IMR-90 (cell line): ENCODE measurements at regions not wholly inside any gene's neighbourhood (a gene's known extent, or its start where the extent isn't known, plus 50 kb on each side); places are given as distances from the start of the nearest gene placed in this dataset.
A peak's percentile ranks its signal among the peaks of the same experiment; 100 is the strongest.

ENCODE experiments used
- ATAC-seq: fragments of 200-7000 bp; cut with Tn5 transposase; 2 replicates; pipeline ENCODE4 v1.9.1; 2020; ENCODE audit warnings: low read depth, mild to moderate bottlenecking, moderate library complexity
- BruUV-seq: library from RNA; stranded (reverse); fragments of 400-500 nt; replicated peaks from 2 replicates; lab custom pipeline; 2021; lab: Mats Ljungman, UMichigan
- CTCF ChIA-PET: fragments of 300-600 bp; formaldehyde crosslinking; extraction: SDS; loops from one replicate; lab custom pipeline; 2021; ENCODE audit warnings: antibody characterized with exemption; lab: Yijun Ruan, JAX
- POLR2A ChIA-PET: fragments of 300-600 bp; sonication (Branson Sonifier 250); formaldehyde crosslinking; loops from one replicate; lab custom pipeline; 2022; ENCODE audit warnings: antibody characterized with exemption; ENCODE audit not compliant: unreplicated experiment; lab: Charles Lee
- DNase-seq: peaks from one replicate; pipeline ENCODE4 v3.0.0; 2013
- H2AFZ ChIP-seq: replicated peaks from 2 replicates; pipeline ENCODE3; 2013; ENCODE audit warnings: low read length, mild to moderate bottlenecking; ENCODE audit not compliant: poor library complexity
- H2AK5ac ChIP-seq: 2 replicates; pipeline ENCODE4 v1.6.1; 2013; ENCODE audit warnings: low read depth, low read length, inconsistent platforms
- H2AK9ac ChIP-seq: replicated peaks from 2 replicates; pipeline ENCODE3; 2013; ENCODE audit warnings: mild to moderate bottlenecking, low read depth, low read length, moderate library complexity; ENCODE audit not compliant: poor library complexity
- H2BK120ac ChIP-seq: 2 replicates; pipeline ENCODE4 v1.6.1; 2013; ENCODE audit warnings: low read depth, low read length, inconsistent platforms
- H2BK15ac ChIP-seq: 3 replicates; pipeline ENCODE4 v1.6.1; 2013; ENCODE audit warnings: low read depth, low read length, inconsistent platforms
- H2BK20ac ChIP-seq: 2 replicates; pipeline ENCODE4 v1.6.1; 2013; ENCODE audit warnings: low read depth, mild to moderate bottlenecking, inconsistent platforms, low read length, moderate library complexity
- H2BK5ac ChIP-seq: 2 replicates; pipeline ENCODE4 v1.6.1; 2013; ENCODE audit warnings: mild to moderate bottlenecking, low read depth, low read length, inconsistent platforms; ENCODE audit not compliant: poor library complexity, severe bottlenecking
- H3K14ac ChIP-seq: replicated peaks from 2 replicates; pipeline ENCODE4 v1.6.1; 2013; ENCODE audit warnings: low read depth, low read length, inconsistent platforms
- H3K18ac ChIP-seq: 2 replicates; pipeline ENCODE4 v1.6.1; 2013; ENCODE audit warnings: low read depth, low read length, control low read depth
- H3K23ac ChIP-seq: 2 replicates; pipeline ENCODE4 v1.6.1; 2013; ENCODE audit warnings: low read depth, low read length, inconsistent platforms
- H3K27ac ChIP-seq: 2 replicates; pipeline ENCODE4 v1.5.1; 2013; ENCODE audit warnings: mild to moderate bottlenecking, control low read depth, low read length; ENCODE audit not compliant: insufficient read depth
- H3K27me3 ChIP-seq: 2 replicates; pipeline ENCODE4 v1.6.1; 2013; ENCODE audit warnings: low read length; ENCODE audit not compliant: control insufficient read depth, insufficient read depth
- H3K36me3 ChIP-seq: 2 replicates; pipeline ENCODE4 v1.6.1; 2013; ENCODE audit warnings: low read length, mixed read lengths; ENCODE audit not compliant: control insufficient read depth, insufficient read depth
- H3K4ac ChIP-seq: 2 replicates; pipeline ENCODE4 v1.6.1; 2013; ENCODE audit warnings: low read depth, low read length, inconsistent platforms
- H3K4me1 ChIP-seq: 2 replicates; pipeline ENCODE4 v1.6.1; 2013; ENCODE audit warnings: low read length, mixed read lengths; ENCODE audit not compliant: control insufficient read depth, insufficient read depth
- H3K4me2 ChIP-seq: 2 replicates; pipeline ENCODE4 v1.6.1; 2013; ENCODE audit warnings: low read depth, mild to moderate bottlenecking, control low read depth, low read length, moderate library complexity
- H3K4me3 ChIP-seq: 2 replicates; pipeline ENCODE4 v1.5.1; 2013; ENCODE audit warnings: low read depth, mild to moderate bottlenecking, control low read depth, low read length, moderate library complexity; ENCODE audit not compliant: insufficient read depth
- H3K56ac ChIP-seq: 2 replicates; pipeline ENCODE4 v1.6.1; 2013; ENCODE audit warnings: low read length, inconsistent platforms; ENCODE audit not compliant: insufficient read depth; ENCODE audit errors: extremely low read depth
- H3K79me1 ChIP-seq, 2 experiments: 2 replicates each; pipeline ENCODE4 v1.6.1; 2013; ENCODE audit warnings: low read length in 2 of 2, inconsistent platforms in 1 of 2, low read depth in 1 of 2
- H3K9ac ChIP-seq: 2 replicates; pipeline ENCODE4 v1.6.1; 2013; ENCODE audit warnings: low read depth, low read length, control low read depth
- H3K9me1 ChIP-seq: 2 replicates; pipeline ENCODE4 v1.6.1; 2013; ENCODE audit warnings: low read length, inconsistent platforms; ENCODE audit not compliant: insufficient read depth
- H3K9me3 ChIP-seq: 2 replicates; pipeline ENCODE4 v1.6.1; 2013; ENCODE audit warnings: low read length; ENCODE audit not compliant: control insufficient read depth, insufficient read depth
- H4K20me1 ChIP-seq: 2 replicates; pipeline ENCODE4 v1.6.1; 2013; ENCODE audit warnings: low read length, inconsistent platforms; ENCODE audit not compliant: insufficient read depth
- H4K5ac ChIP-seq: 2 replicates; pipeline ENCODE4 v1.6.1; 2013; ENCODE audit warnings: mild to moderate bottlenecking, low read depth, low read length, control low read depth
- H4K8ac ChIP-seq, 2 experiments: 2 replicates each; pipeline ENCODE4 v1.6.1; 2013; ENCODE audit warnings: low read depth in 2 of 2, low read length in 2 of 2, control low read depth in 1 of 2, inconsistent platforms in 1 of 2
- H4K91ac ChIP-seq: 2 replicates; pipeline ENCODE4 v1.6.1; 2013; ENCODE audit warnings: low read depth, low read length, inconsistent platforms; ENCODE audit not compliant: insufficient read depth
- BHLHE40 ChIP-seq: fragments of 150-350 bp; IDR thresholded peaks from 2 replicates; pipeline ENCODE4 v1.6.1; 2016; ENCODE audit warnings: mild to moderate bottlenecking, low read depth, low read length
- CEBPB ChIP-seq: IDR thresholded peaks from 2 replicates; pipeline ENCODE4 v1.6.1; 2012; ENCODE audit warnings: low read depth, low read length, improper control_type of control experiment
- CHD1 ChIP-seq: IDR thresholded peaks from 2 replicates; pipeline ENCODE4 v1.6.1; 2012; ENCODE audit warnings: low read depth, low read length, improper control_type of control experiment
- FOS ChIP-seq: fragments of 150-350 bp; IDR thresholded peaks from 2 replicates; pipeline ENCODE4 v1.6.1; 2016; ENCODE audit warnings: low read depth, low read length
- MAFK ChIP-seq: IDR thresholded peaks from 2 replicates; pipeline ENCODE4 v1.6.1; 2012; ENCODE audit warnings: low read depth, low read length, improper control_type of control experiment
- MXI1 ChIP-seq: IDR thresholded peaks from 2 replicates; pipeline ENCODE4 v1.6.1; 2012; ENCODE audit warnings: low read depth, mild to moderate bottlenecking, low read length, moderate library complexity, borderline replicate concordance
- NFE2L2 ChIP-seq: fragments of 150-350 bp; IDR thresholded peaks from 2 replicates; pipeline ENCODE4 v1.6.1; 2016; ENCODE audit warnings: low read depth, mild to moderate bottlenecking, low read length
- POLR2A ChIP-seq: IDR thresholded peaks from 2 replicates; pipeline ENCODE4 v1.6.1; 2012; ENCODE audit warnings: mild to moderate bottlenecking, low read depth, low read length
- RAD21 ChIP-seq: IDR thresholded peaks from 2 replicates; pipeline ENCODE4 v1.6.1; 2012; ENCODE audit warnings: low read length, improper control_type of control experiment
- RCOR1 ChIP-seq: IDR thresholded peaks from 2 replicates; pipeline ENCODE4 v1.6.1; 2012; ENCODE audit warnings: mild to moderate bottlenecking, low read length, improper control_type of control experiment; ENCODE audit not compliant: insufficient replicate concordance
- RFX5 ChIP-seq: IDR thresholded peaks from 2 replicates; pipeline ENCODE4 v1.8.0; 2012; ENCODE audit warnings: low read depth, mild to moderate bottlenecking, low read length, moderate library complexity
- SMC3 ChIP-seq: fragments of 150-350 bp; IDR thresholded peaks from 2 replicates; pipeline ENCODE4 v1.6.1; 2016; ENCODE audit warnings: low read depth, mild to moderate bottlenecking, antibody characterized with exemption, low read length, moderate library complexity
- WGBS, 2 experiments: methylation state at CpG; one replicate each; pipeline versions ENCODE4 v1.1.5 to v1.1.7; 2013; ENCODE audit warnings: missing lambda C conversion rate in 2 of 2; ENCODE audit not compliant: insufficient read length in 1 of 2; ENCODE audit errors: extremely low coverage in 2 of 2; 5-methylcytosine and 5-hydroxymethylcytosine counted together
- dilution Hi-C: fragments of 300-500 bp; cut with HindIII; formaldehyde crosslinking; loops from one replicate; pipeline ENCODE4 v1.14.3; 2018; ENCODE audit warnings: low sequenced_read_pairs; ENCODE audit not compliant: unreplicated experiment
- in situ Hi-C: fragments of 300-500 bp; cut with MboI; formaldehyde crosslinking; loops from 3 replicates; pipeline ENCODE4 v1.14.3; 2019; ENCODE audit warnings: low sequenced_read_pairs, inconsistent platforms, mixed read lengths
- intact Hi-C: fragments of 100-400 bp; cut with micrococcal nuclease; formaldehyde crosslinking; loops from 2 replicates; pipeline ENCODE4 v1.10.0; 2022
- TF ChIP-seq, protein P1 (sequence below): fragments of 150-350 bp; IDR thresholded peaks from 2 replicates; pipeline ENCODE4 v1.6.1; 2017; ENCODE audit warnings: mild to moderate bottlenecking, antibody characterized with exemption, low read length, low read depth
- TF ChIP-seq, protein P2 (sequence below): fragments of 150-350 bp; IDR thresholded peaks from 2 replicates; pipeline ENCODE4 v1.6.1; 2016; ENCODE audit warnings: low read depth, mild to moderate bottlenecking, low read length, moderate library complexity, borderline replicate concordance
- TF ChIP-seq, protein P3 (sequence below): conservative IDR thresholded peaks from 2 replicates; pipeline ENCODE4 v1.5.1; 2012; ENCODE audit warnings: mild to moderate bottlenecking, low read depth, low read length, improper control_type of control experiment

DNA sequence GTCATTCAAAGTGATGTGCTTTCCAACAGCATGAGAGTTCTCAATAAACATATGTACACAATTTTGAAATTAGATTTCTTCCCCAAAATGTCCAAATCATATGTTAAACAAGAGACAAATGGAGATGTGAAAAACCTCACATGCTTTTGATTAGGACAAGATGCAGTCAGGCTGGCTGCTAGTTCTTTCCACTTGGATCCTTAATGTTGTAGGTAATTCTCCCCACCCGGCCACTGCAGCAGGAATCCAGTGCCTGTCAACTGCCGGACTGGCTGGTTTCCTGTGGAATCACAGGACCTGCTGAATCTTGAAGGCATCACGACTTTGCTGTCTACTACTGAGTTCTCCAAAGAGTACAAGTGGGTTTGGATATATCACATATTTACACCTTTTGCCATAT is 138.6 kb upstream of the AKR1E2 start:
- Histone ChIP-seq H4K20me1 (no peaks in the 10 kb centered on the region), H3K9me1 (peaks cover 14% of the 10 kb centered on the region), H4K5ac (no peak overlapping the region), H3K9me3 (peaks cover 2% of the 10 kb centered on the region; the same call in 1 of the 2 replicates), H3K23ac (no peak overlapping the region), H3K14ac (0 out of 2 replicates have a peak overlapping the region, but pooled peaks have one; percentile 37), H3K18ac (peak overlapping the region; percentile 24; the same call in 1 of the 2 replicates), H3K36me3 (no peaks in the 10 kb centered on the region), H2AK5ac (peak overlapping the region; percentile 61), H3K4ac (peak overlapping the region; percentile 64; the same call in 1 of the 2 replicates), H2AK9ac (no peak overlapping the region), H3K9ac (no peak overlapping the region), H2BK5ac (peak overlapping the region; percentile 85), H3K4me1 (peaks cover 24% of the 10 kb centered on the region; the same call in 1 of the 2 replicates), H3K27ac (no peak overlapping the region), H4K8ac (peak overlapping the region in 1 of 2 experiments; percentile 45; a peak in 1 of 4 replicates), H2BK20ac (peak overlapping the region; percentile 81; the same call in 1 of the 2 replicates), H3K79me1 (peaks cover 0 to 3% of the 10 kb centered on the region in 2 experiments; a peak in 1 of 4 replicates), H2AFZ (no peak overlapping the region), H2BK120ac (peak overlapping the region; percentile 80; the same call in 1 of the 2 replicates), H3K4me3 (no peak overlapping the region), H2BK15ac (peak overlapping the region; percentile 70; the same call in 1 of the 3 replicates), H4K91ac (no peak overlapping the region), H3K4me2 (no peak overlapping the region), H3K27me3 (no peaks in the 10 kb centered on the region), H3K56ac (no peak overlapping the region)
- no peak for ATAC-seq
- WGBS, 2 experiments, result no CpG with 5 or more reads among the region's 3 CpGs
- in situ Hi-C loops (no loop called here), dilution Hi-C loops (no loop called here), intact Hi-C loops (no loop called here)
- no TSS peak for BruUV-seq
- CTCF ChIA-PET, result no interaction called here
- TF ChIP-seq RAD21 (no peak), BHLHE40 (no peak), MXI1 (no peak), FOS (no peak), POLR2A (no peak), SMC3 (no peak), CEBPB (no peak), RCOR1 (no peak), CHD1 (no peak), NFE2L2 (no peak), MAFK (no peak), RFX5 (no peak)
- TF ChIP-seq, protein P1, sequence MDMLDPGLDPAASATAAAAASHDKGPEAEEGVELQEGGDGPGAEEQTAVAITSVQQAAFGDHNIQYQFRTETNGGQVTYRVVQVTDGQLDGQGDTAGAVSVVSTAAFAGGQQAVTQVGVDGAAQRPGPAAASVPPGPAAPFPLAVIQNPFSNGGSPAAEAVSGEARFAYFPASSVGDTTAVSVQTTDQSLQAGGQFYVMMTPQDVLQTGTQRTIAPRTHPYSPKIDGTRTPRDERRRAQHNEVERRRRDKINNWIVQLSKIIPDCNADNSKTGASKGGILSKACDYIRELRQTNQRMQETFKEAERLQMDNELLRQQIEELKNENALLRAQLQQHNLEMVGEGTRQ, result no peak
- TF ChIP-seq, protein P2, sequence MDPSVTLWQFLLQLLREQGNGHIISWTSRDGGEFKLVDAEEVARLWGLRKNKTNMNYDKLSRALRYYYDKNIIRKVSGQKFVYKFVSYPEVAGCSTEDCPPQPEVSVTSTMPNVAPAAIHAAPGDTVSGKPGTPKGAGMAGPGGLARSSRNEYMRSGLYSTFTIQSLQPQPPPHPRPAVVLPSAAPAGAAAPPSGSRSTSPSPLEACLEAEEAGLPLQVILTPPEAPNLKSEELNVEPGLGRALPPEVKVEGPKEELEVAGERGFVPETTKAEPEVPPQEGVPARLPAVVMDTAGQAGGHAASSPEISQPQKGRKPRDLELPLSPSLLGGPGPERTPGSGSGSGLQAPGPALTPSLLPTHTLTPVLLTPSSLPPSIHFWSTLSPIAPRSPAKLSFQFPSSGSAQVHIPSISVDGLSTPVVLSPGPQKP, result no peak
- TF ChIP-seq, protein P3, sequence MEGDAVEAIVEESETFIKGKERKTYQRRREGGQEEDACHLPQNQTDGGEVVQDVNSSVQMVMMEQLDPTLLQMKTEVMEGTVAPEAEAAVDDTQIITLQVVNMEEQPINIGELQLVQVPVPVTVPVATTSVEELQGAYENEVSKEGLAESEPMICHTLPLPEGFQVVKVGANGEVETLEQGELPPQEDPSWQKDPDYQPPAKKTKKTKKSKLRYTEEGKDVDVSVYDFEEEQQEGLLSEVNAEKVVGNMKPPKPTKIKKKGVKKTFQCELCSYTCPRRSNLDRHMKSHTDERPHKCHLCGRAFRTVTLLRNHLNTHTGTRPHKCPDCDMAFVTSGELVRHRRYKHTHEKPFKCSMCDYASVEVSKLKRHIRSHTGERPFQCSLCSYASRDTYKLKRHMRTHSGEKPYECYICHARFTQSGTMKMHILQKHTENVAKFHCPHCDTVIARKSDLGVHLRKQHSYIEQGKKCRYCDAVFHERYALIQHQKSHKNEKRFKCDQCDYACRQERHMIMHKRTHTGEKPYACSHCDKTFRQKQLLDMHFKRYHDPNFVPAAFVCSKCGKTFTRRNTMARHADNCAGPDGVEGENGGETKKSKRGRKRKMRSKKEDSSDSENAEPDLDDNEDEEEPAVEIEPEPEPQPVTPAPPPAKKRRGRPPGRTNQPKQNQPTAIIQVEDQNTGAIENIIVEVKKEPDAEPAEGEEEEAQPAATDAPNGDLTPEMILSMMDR, result no peak
- DNase-seq, result no peak
- POLR2A ChIA-PET, result no interaction called here
